ENCODE measurements at regions not wholly inside any gene's neighbourhood (a gene's known extent, or its start where the extent isn't known, plus 50 kb on each side); places are given as distances from the start of the nearest gene placed in this dataset.

DNA sequence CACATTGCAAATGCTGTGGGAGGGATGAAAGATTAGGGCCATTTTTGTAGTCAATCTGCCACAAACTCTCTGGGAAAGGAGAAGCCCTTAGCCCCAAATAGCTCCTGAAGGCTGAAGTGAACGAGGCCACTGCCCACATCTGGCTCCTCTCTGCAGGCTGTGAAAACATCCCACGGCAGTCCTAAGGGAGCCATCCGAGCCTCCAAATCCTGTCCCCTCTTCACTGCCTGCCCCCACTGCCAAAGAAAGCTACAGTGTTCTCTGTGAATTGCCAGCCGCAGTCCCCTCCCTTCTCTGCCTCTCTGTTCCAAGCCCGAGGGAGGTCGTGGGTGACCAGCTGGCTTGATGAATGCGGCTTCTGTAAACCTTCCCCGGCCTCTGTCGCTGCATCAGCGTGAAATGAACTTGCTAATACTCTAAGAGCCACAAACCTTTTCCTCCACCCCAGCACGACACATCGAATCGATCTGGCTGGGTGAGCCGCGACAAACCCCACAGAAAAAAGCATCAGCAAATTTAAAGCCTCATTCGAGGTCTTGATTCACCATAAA is 180.7 kb upstream of the NRXN3 start:
- no peak overlapping the region for H2AFZ ChIP-seq (ENCODE audit: insufficient read depth, low read depth, low read length, poor library complexity, severe bottlenecking)
- Mint-ChIP-seq H3K27me3 (ENCODE audit: low read depth in 3 of 3) (peaks cover 0 to 5% (median 0%) of the 10 kb centered on the region in 3 donors), H3K4me3 (no peak overlapping the region), H3K4me1 (peaks cover 3% of the 10 kb centered on the region), H3K9me3 (peaks cover 0 to 7% (median 5%) of the 10 kb centered on the region in 7 donors), H3K36me3 (no peaks in the 10 kb centered on the region), H3K27ac (no peak overlapping the region)
- no peaks in the 10 kb centered on the region for H3K27me3 ChIP-seq (ENCODE audit: control insufficient read depth in 2 of 2, insufficient read depth in 2 of 2, low read length in 2 of 2)
- WGBS (ENCODE audit: insufficient coverage) = 93% methylated on average over 16 of the region's 16 CpGs
- no peak overlapping the region for H3K4me2 ChIP-seq (replicated peaks; ENCODE audit: extremely low read depth, low read length, poor library complexity, severe bottlenecking)
- no peak overlapping the region for H3K9ac ChIP-seq (ENCODE audit: insufficient read depth, low read length, poor library complexity, severe bottlenecking)
- H4K20me1 ChIP-seq (ENCODE audit: insufficient read depth, low read length) = no peaks in the 10 kb centered on the region
- H3K4me3 ChIP-seq (replicated peaks in 1 of 3; ENCODE audit: low read depth in 2 of 3, low read length in 3 of 3) = no peak overlapping the region
- no peaks in the 10 kb centered on the region for H3K9me3 ChIP-seq (replicated peaks in 1 of 2; ENCODE audit: control insufficient read depth in 1 of 2, insufficient read depth in 1 of 2, low read length in 2 of 2)
- no peaks in the 10 kb centered on the region for H3K4me1 ChIP-seq (ENCODE audit: control insufficient read depth in 1 of 2, insufficient read depth in 2 of 2, low read length in 2 of 2)
- TF ChIP-seq, protein P1, sequence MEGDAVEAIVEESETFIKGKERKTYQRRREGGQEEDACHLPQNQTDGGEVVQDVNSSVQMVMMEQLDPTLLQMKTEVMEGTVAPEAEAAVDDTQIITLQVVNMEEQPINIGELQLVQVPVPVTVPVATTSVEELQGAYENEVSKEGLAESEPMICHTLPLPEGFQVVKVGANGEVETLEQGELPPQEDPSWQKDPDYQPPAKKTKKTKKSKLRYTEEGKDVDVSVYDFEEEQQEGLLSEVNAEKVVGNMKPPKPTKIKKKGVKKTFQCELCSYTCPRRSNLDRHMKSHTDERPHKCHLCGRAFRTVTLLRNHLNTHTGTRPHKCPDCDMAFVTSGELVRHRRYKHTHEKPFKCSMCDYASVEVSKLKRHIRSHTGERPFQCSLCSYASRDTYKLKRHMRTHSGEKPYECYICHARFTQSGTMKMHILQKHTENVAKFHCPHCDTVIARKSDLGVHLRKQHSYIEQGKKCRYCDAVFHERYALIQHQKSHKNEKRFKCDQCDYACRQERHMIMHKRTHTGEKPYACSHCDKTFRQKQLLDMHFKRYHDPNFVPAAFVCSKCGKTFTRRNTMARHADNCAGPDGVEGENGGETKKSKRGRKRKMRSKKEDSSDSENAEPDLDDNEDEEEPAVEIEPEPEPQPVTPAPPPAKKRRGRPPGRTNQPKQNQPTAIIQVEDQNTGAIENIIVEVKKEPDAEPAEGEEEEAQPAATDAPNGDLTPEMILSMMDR (IDR thresholded peaks at IDR 0.05) = no peak
- no peaks in the 10 kb centered on the region for H3K36me3 ChIP-seq (replicated peaks in 1 of 2; ENCODE audit: control insufficient read depth in 1 of 2, insufficient read depth in 2 of 2, low read length in 2 of 2)
- DNase-seq = no peak
- H3K79me2 ChIP-seq (ENCODE audit: insufficient read depth, low read length) = no peaks in the 10 kb centered on the region
- intact Hi-C loops (cut with micrococcal nuclease) = no loop called here
- no peak overlapping the region for H3K27ac ChIP-seq (ENCODE audit: low read depth in 1 of 2, low read length in 2 of 2)

DNA sequence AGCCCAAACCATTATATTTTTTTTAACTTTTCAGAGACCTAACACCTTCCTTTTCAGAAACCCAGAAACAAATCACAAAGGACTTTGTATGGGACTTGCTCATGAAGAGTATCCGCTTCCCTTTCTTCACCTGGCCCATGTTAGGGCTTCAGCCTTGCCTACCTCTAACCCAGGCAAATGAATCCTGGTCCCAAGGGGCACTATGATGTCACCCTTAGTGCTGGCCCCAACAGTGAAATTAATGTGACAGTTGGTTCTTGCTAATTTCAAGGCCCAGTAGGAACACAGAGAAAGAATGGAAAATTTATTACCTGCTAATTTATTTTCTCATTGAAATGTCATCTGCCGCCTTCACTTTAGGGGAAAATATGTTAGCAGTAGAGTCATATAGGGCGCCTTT is 179.8 kb upstream of the NRXN3 start:
- Histone ChIP-seq H3K36me3 (replicated peaks in 1 of 2; ENCODE audit: control insufficient read depth in 1 of 2, insufficient read depth in 2 of 2, low read length in 2 of 2) (no peaks in the 10 kb centered on the region), H3K4me3 (replicated peaks in 1 of 3; ENCODE audit: low read depth in 2 of 3, low read length in 3 of 3) (no peak overlapping the region), H4K20me1 (ENCODE audit: insufficient read depth, low read length) (no peaks in the 10 kb centered on the region), H3K4me1 (ENCODE audit: control insufficient read depth in 1 of 2, insufficient read depth in 2 of 2, low read length in 2 of 2) (no peaks in the 10 kb centered on the region), H3K27ac (ENCODE audit: low read depth in 1 of 2, low read length in 2 of 2) (no peak overlapping the region), H3K9ac (ENCODE audit: insufficient read depth, low read length, poor library complexity, severe bottlenecking) (no peak overlapping the region), H2AFZ (ENCODE audit: insufficient read depth, low read depth, low read length, poor library complexity, severe bottlenecking) (no peak overlapping the region), H3K79me2 (ENCODE audit: insufficient read depth, low read length) (no peaks in the 10 kb centered on the region), H3K9me3 (replicated peaks in 1 of 2; ENCODE audit: control insufficient read depth in 1 of 2, insufficient read depth in 1 of 2, low read length in 2 of 2) (no peaks in the 10 kb centered on the region), H3K4me2 (replicated peaks; ENCODE audit: extremely low read depth, low read length, poor library complexity, severe bottlenecking) (no peak overlapping the region), H3K27me3 (ENCODE audit: control insufficient read depth in 2 of 2, insufficient read depth in 2 of 2, low read length in 2 of 2) (no peaks in the 10 kb centered on the region)
- H3K27me3 Mint-ChIP-seq (ENCODE audit: low read depth in 3 of 3) = peaks cover 0 to 5% (median 0%) of the 10 kb centered on the region in 3 donors
- H3K4me3 Mint-ChIP-seq = no peak overlapping the region
- no peak overlapping the region for H3K27ac Mint-ChIP-seq
- DNase-seq = no peak
- peaks cover 3% of the 10 kb centered on the region for H3K4me1 Mint-ChIP-seq
- intact Hi-C loops (cut with micrococcal nuclease) = no loop called here
- WGBS (ENCODE audit: insufficient coverage) = 100% methylated on average over 1 of the region's 3 CpGs
- H3K36me3 Mint-ChIP-seq = no peaks in the 10 kb centered on the region
- H3K9me3 Mint-ChIP-seq = peaks cover 0 to 8% (median 5%) of the 10 kb centered on the region in 7 donors
- TF ChIP-seq, protein P1 (IDR thresholded peaks at IDR 0.05) = no peak
